ENCODE measurements at regions not wholly inside any gene's neighbourhood (a gene's known extent, or its start where the extent isn't known, plus 50 kb on each side); places are given as distances from the start of the nearest gene placed in this dataset.

DNA sequence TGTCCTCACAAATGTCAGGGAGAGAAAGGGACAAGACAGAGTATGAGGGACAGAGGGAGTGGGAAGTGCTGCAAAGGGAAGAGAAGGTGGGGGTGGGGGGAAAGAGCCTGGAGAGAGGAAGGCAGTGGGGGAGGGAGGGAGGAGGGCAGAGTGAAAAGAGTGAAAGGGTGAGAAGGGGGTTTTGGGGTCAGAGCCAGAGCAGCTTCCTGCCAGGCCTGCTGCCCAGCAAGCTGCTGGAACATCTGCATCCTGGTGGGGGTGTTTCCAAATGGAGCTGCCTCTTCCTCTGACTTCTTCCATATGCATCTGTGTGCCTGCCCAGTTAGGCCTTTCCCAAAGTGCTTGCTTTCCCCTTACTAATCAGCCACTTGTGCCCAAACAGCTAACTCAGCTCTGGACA, 94.3 kb upstream of the CELF4 start:
- no peak overlapping the region for H3K4me3 Mint-ChIP-seq
- H3K27ac Mint-ChIP-seq = no peak overlapping the region
- H3K9me3 ChIP-seq (ENCODE audit: control insufficient read depth, insufficient read depth, low read length) = peaks cover 2% of the 10 kb centered on the region
- DNase-seq (no peak), ATAC-seq (no peak)
- no peaks in the 10 kb centered on the region for H3K27me3 Mint-ChIP-seq (ENCODE audit: low read depth in 2 of 2)
- no peaks in the 10 kb centered on the region for H3K36me3 Mint-ChIP-seq
- peaks cover 5 to 14% of the 10 kb centered on the region in 2 donors for H3K9me3 Mint-ChIP-seq
- TF ChIP-seq, protein P1, sequence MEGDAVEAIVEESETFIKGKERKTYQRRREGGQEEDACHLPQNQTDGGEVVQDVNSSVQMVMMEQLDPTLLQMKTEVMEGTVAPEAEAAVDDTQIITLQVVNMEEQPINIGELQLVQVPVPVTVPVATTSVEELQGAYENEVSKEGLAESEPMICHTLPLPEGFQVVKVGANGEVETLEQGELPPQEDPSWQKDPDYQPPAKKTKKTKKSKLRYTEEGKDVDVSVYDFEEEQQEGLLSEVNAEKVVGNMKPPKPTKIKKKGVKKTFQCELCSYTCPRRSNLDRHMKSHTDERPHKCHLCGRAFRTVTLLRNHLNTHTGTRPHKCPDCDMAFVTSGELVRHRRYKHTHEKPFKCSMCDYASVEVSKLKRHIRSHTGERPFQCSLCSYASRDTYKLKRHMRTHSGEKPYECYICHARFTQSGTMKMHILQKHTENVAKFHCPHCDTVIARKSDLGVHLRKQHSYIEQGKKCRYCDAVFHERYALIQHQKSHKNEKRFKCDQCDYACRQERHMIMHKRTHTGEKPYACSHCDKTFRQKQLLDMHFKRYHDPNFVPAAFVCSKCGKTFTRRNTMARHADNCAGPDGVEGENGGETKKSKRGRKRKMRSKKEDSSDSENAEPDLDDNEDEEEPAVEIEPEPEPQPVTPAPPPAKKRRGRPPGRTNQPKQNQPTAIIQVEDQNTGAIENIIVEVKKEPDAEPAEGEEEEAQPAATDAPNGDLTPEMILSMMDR (IDR thresholded peaks at IDR 0.05) = no peak
- no peaks in the 10 kb centered on the region for H3K4me1 ChIP-seq (ENCODE audit: control insufficient read depth, insufficient read depth, low read length)
- intact Hi-C loops (cut with micrococcal nuclease) = no loop called here
- H3K27ac ChIP-seq (ENCODE audit: low read length) = no peak overlapping the region
- H3K36me3 ChIP-seq (ENCODE audit: control insufficient read depth, insufficient read depth, low read length) = no peaks in the 10 kb centered on the region
- no peak overlapping the region for H3K4me3 ChIP-seq (ENCODE audit: low read length)
- H3K4me1 Mint-ChIP-seq = no peaks in the 10 kb centered on the region
- no peaks in the 10 kb centered on the region for H3K27me3 ChIP-seq (ENCODE audit: control insufficient read depth, insufficient read depth, low read length)

DNA sequence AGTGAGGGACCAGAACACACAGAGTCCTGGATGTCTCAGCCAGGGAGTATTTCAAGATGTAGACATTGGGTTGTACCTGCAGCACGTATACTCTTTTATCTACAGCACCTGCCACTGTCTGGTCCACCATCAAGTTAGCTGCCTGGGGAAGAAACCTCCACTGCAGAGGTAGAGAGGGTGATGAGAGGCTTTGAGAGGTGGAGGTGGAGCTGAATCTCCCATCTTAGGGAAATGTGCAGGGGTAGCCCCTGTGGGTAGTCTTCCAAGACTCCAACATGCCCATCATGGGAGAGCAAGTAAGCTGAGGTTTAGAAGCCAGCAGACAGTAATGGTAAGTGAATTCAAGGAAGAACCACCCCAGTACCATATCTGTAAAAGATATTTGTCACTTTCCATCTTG, 93.3 kb upstream of the CELF4 start:
- WGBS (ENCODE audit: insufficient coverage) = no CpG with 5 or more reads among the region's 1 CpG
- Histone ChIP-seq H3K27me3 (ENCODE audit: control insufficient read depth, insufficient read depth, low read length) (no peaks in the 10 kb centered on the region), H3K4me1 (ENCODE audit: control insufficient read depth, insufficient read depth, low read length) (no peaks in the 10 kb centered on the region), H3K36me3 (ENCODE audit: control insufficient read depth, insufficient read depth, low read length) (no peaks in the 10 kb centered on the region), H3K27ac (ENCODE audit: low read length) (no peak overlapping the region), H3K4me3 (ENCODE audit: low read length) (no peak overlapping the region), H3K9me3 (ENCODE audit: control insufficient read depth, insufficient read depth, low read length) (peaks cover 2% of the 10 kb centered on the region)
- ATAC-seq (no peak), DNase-seq (no peak)
- Mint-ChIP-seq H3K27ac (no peak overlapping the region), H3K36me3 (no peaks in the 10 kb centered on the region), H3K9me3 (peaks cover 7 to 17% of the 10 kb centered on the region in 2 donors), H3K27me3 (ENCODE audit: low read depth in 2 of 2) (no peaks in the 10 kb centered on the region), H3K4me1 (no peaks in the 10 kb centered on the region), H3K4me3 (no peak overlapping the region)
- intact Hi-C loops (cut with micrococcal nuclease) = no loop called here
- TF ChIP-seq, protein P1 (IDR thresholded peaks at IDR 0.05) = no peak

DNA sequence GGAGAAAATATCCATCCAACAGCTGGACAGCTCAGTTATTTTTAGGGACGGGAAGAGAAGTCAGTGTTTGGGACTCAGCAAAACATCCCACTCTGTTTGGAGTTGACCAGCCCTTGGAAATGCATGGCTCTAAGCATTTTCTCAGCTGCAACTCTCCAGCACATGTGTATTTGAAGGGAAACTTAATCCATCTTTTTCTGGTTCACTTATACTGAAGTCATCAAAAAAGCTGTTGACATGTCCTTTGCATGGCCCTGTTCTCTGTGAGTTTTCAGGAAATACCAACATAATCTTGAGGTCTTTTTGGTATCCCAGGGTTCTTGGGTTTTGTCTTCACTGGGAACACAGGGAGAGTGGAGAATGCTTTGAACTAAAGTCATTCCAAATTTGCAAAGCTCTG, 91.9 kb upstream of the CELF4 start:
- no peak overlapping the region for H3K27ac ChIP-seq (ENCODE audit: low read length)
- ATAC-seq = no peak
- H3K9me3 ChIP-seq (ENCODE audit: control insufficient read depth, insufficient read depth, low read length) = peaks cover 2% of the 10 kb centered on the region
- no peak overlapping the region for H3K4me3 Mint-ChIP-seq
- H3K27ac Mint-ChIP-seq = no peak overlapping the region
- H3K4me1 Mint-ChIP-seq = no peaks in the 10 kb centered on the region
- WGBS (ENCODE audit: insufficient coverage) = 73% methylated on average over 1 of the region's 1 CpG
- H3K4me1 ChIP-seq (ENCODE audit: control insufficient read depth, insufficient read depth, low read length) = no peaks in the 10 kb centered on the region
- intact Hi-C loops (cut with micrococcal nuclease) = no loop called here
- H3K27me3 ChIP-seq (ENCODE audit: control insufficient read depth, insufficient read depth, low read length) = no peaks in the 10 kb centered on the region
- no peak overlapping the region for H3K4me3 ChIP-seq (ENCODE audit: low read length)
- no peak for DNase-seq
- H3K9me3 Mint-ChIP-seq = peaks cover 5 to 14% of the 10 kb centered on the region in 2 donors
- TF ChIP-seq, protein P1 (IDR thresholded peaks at IDR 0.05) = no peak
- no peaks in the 10 kb centered on the region for H3K36me3 Mint-ChIP-seq
- no peaks in the 10 kb centered on the region for H3K27me3 Mint-ChIP-seq (ENCODE audit: low read depth in 2 of 2)
- H3K36me3 ChIP-seq (ENCODE audit: control insufficient read depth, insufficient read depth, low read length) = no peaks in the 10 kb centered on the region

DNA sequence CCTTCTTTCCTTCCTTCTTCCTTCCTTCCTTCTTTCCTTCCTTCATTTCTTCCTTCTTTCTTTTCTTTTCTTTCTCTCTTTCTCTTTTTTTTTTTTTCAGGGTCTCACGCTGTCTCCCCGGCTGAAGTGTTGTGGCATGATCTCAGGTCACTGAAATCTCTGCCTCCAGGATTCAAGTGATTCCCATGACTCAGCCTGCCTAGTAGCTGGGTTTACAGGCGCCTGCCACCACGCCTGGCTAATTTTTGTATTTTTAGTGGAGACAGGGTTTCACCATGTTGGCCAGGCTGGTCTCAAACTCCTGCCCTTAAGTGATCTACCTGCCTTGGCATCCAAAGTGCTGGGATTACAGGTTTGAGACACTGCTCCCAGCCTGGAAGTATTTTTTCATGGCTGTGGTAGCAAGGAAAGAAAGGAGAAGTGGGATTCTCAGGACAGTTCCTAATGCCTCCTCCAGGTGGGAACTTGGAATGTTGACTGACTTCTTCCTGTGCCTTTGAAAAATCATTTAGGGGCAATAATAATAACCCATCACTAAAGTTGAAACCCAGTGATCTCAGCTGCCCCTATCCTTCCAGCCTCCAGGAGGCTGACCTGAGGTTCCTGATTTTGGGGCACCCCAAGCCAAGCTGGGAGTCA, 89.3 kb upstream of the CELF4 start:
- no peaks in the 10 kb centered on the region for H3K27me3 ChIP-seq (ENCODE audit: control insufficient read depth, insufficient read depth, low read length)
- H3K4me1 ChIP-seq (ENCODE audit: control insufficient read depth, insufficient read depth, low read length) = no peaks in the 10 kb centered on the region
- Mint-ChIP-seq H3K4me1 (no peaks in the 10 kb centered on the region), H3K9me3 (peaks cover 5 to 14% of the 10 kb centered on the region in 2 donors), H3K4me3 (no peak overlapping the region), H3K27me3 (ENCODE audit: low read depth in 2 of 2) (no peaks in the 10 kb centered on the region), H3K27ac (no peak overlapping the region), H3K36me3 (no peaks in the 10 kb centered on the region)
- TF ChIP-seq, protein P1 (IDR thresholded peaks at IDR 0.05) = no peak
- DNase-seq (no peak), ATAC-seq (no peak)
- no peaks in the 10 kb centered on the region for H3K9me3 ChIP-seq (ENCODE audit: control insufficient read depth, insufficient read depth, low read length)
- WGBS (ENCODE audit: insufficient coverage) = 88% methylated on average over 4 of the region's 4 CpGs
- H3K27ac ChIP-seq (ENCODE audit: low read length) = no peak overlapping the region
- H3K4me3 ChIP-seq (ENCODE audit: low read length) = no peak overlapping the region
- intact Hi-C loops (cut with micrococcal nuclease) = no loop called here
- no peaks in the 10 kb centered on the region for H3K36me3 ChIP-seq (ENCODE audit: control insufficient read depth, insufficient read depth, low read length)
